GM12872 (cell line): ENCODE measurements at regions not wholly inside any gene's neighbourhood (a gene's known extent, or its start where the extent isn't known, plus 50 kb on each side); places are given as distances from the start of the nearest gene placed in this dataset.

Experiments used
- TF ChIP-seq, protein P1 (sequence below): IDR thresholded peaks from 3 replicates; pipeline ENCODE4 v1.5.1; 2011; ENCODE audit warnings: low read depth, mild to moderate bottlenecking, low read length, moderate library complexity; ENCODE audit not compliant: insufficient read depth

DNA sequence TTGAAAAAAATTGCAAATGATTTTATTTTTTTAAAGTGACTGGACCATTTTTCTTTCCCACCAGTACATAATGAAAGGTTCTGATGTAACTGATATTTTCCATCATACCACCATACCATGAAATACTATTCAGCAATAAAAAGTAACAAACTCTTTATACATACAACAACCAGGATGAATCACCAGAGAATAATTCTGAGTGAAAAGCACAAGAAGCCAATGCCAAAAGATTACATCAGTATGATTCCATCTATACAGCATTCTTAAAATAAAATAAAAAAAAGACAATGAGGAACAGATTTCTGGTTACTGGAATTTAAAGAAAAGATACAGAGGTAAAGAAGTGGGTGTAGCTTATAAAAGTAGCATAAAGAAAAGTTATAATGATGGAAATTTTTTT, 423.7 kb upstream of the ST8SIA4 start:
- TF ChIP-seq, protein P1, sequence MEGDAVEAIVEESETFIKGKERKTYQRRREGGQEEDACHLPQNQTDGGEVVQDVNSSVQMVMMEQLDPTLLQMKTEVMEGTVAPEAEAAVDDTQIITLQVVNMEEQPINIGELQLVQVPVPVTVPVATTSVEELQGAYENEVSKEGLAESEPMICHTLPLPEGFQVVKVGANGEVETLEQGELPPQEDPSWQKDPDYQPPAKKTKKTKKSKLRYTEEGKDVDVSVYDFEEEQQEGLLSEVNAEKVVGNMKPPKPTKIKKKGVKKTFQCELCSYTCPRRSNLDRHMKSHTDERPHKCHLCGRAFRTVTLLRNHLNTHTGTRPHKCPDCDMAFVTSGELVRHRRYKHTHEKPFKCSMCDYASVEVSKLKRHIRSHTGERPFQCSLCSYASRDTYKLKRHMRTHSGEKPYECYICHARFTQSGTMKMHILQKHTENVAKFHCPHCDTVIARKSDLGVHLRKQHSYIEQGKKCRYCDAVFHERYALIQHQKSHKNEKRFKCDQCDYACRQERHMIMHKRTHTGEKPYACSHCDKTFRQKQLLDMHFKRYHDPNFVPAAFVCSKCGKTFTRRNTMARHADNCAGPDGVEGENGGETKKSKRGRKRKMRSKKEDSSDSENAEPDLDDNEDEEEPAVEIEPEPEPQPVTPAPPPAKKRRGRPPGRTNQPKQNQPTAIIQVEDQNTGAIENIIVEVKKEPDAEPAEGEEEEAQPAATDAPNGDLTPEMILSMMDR, result no peak

DNA sequence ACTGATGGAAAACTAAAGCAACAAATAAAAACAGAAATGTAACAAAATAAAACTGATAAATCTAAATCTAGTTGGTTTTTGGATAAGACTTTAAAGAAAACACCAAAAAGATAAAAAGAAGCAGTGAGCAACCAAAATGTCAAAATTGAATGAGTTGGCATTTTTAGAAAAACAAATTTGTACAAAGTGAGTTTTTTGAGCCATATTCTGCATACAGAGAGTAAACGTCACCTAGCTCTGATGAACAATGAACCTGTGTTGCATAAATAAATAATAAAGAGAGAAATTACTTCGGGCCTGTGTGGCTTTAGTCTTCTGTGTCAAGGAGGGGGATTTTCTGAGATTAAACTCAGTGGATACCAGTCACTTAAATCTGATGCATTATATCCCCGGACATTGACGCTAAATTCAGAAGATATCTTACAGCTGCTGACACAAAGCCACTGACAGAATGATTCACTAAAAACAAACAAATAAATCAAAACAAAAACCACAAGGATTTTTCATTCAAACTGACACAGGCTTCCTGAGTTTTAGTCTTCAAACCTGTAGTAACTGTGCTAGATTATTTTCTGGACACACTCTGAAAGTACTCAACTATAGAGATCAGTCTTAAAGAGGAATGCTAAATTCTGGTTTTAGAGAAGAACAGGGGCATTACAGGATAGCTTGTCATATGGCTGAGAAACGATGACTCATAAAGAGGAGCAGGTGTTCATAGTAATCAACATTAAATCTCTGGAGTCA, 403.5 kb upstream of the ST8SIA4 start:
- TF ChIP-seq, protein P1, result no peak

DNA sequence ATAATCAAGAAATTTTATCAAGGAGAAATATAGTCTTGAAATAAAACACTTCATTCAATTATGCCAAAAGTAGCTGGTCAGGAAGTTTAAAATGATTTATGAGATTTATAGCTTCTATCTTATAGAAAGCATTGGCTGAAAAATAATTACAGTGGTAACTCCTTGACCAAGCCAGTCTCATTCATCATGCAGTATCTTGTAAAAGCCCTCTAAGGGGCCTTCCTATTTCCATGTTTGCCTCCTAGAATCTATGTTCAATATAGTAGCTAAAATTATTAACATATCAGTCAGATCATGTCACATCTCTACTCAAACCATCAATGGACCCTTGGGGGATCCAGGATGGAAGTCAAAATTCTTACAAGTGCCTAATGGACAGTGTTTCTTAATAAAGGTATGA, 393.4 kb upstream of the ST8SIA4 start:
- TF ChIP-seq, protein P1, result no peak

DNA sequence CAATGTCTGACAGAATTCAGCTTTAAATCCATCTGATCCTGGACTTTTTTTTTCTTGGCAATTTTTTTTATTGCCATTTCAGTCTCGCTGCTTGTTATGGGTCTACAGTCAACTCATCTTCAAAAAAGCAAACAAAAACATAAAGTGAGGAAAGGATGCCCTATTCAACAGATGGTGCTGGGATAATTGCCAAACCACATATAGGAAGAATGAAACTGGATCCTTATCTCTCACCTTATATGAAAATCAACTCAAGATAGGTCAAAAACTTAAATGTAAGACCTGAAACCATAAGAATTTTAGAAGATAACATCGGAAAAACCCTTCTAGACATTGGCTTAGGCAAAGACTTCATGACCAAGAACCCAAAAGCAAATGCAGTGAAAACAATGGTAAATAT, 389.1 kb upstream of the ST8SIA4 start:
- TF ChIP-seq, protein P1, result no peak

DNA sequence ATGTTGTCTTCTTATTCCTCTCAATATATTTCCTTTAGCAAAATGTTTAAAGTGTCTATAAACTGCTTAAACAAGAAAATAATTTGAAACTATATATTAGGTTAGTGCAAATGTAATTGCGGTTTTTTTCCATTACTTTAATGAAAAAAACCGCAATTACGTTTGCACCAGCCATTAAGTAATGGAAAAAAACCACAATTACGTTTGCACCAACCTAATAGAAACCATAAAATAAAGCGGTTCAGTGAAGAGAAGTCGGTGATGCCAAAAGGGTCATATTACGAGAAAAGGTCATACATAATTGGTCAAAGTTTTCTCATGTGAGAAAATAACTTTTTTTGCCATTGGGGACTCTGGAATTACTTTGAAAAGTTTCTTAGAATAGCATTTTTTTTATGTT, 385.6 kb upstream of the ST8SIA4 start:
- TF ChIP-seq, protein P1, result no peak

DNA sequence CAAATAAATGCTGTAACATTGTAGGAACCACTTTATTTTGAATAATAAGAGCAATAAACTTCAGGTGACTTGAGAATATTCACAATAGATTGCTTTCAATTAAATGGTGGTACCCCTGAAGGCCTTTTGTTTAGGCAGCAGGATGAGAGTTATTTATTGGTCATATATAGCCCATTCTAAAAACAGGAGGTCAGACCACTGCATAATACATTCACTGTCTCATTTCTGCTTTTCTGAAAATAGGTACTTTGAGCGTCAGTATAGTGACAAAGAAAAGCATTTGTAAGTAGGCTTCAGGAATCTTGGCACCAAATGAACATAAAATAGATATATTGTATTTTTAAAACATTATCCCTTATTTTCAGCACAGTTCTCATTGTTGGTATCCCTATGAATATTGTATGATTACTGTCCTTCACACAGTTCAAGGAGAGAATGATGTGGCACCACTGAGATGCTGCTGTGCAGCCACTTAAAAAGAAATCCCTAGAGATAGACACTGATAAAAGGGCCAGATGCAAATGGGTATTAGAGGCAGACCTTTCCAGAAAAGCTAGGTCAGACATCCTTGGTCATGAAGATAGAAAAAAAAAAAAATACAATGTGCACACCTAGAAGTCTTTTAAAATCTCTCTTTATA, 381.8 kb upstream of the ST8SIA4 start:
- TF ChIP-seq, protein P1, result no peak

DNA sequence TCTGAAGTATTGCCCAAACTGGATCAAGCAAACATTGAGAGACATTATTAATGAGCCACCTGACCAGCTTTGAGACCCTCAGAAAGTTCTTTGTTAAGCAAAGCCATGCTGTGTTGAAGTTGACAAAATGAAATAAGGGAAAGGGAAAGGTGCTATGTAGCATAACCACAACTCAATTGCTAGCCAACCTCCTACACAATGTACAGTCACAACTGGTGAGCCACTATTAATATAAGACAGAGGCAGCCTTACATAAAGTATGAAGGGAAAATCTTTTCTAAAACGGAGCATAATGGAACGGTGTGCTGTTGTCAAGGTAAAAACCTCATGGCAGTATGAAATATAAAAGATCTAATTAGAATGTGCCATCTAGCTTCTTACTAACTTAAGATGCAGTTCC, 375.8 kb upstream of the ST8SIA4 start:
- TF ChIP-seq, protein P1, result no peak
